HG03039 (cell line): ENCODE measurements at regions not wholly inside any gene's neighbourhood (a gene's known extent, or its start where the extent isn't known, plus 50 kb on each side); places are given as distances from the start of the nearest gene placed in this dataset.

Experiments
- ATAC-seq: cut with Tn5 transposase; IDR thresholded peaks from one replicate; pipeline ENCODE4 v1.9.1; 2021; ENCODE audit warnings: mild to moderate bottlenecking, moderate library complexity; ENCODE audit not compliant: unreplicated experiment

GRCh38 chr20:11539450-11539849 lies 378.2 kb upstream of the BTBD3 start:
- no peak for ATAC-seq

- no peak for ATAC-seq
Measured at GRCh38 chr20:11540558-11540957, 377.1 kb upstream of the BTBD3 start.

GRCh38 chr20:11542645-11543044 lies 375.0 kb upstream of the BTBD3 start:
- ATAC-seq: no peak

GRCh38 chr20:11544029-11544678 lies 373.5 kb upstream of the BTBD3 start:
- ATAC-seq: no peak

- ATAC-seq: no peak
Measured at GRCh38 chr20:11546939-11547338, 370.8 kb upstream of the BTBD3 start.

- no peak for ATAC-seq
Measured at GRCh38 chr20:11549172-11550103, 368.3 kb upstream of the BTBD3 start.

GRCh38 chr20:11550657-11551338 lies 366.9 kb upstream of the BTBD3 start:
- ATAC-seq: no peak

GRCh38 chr20:11551479-11551878 lies 366.2 kb upstream of the BTBD3 start:
- no peak for ATAC-seq

- ATAC-seq: no peak
Measured at GRCh38 chr20:11553603-11554002, 364.1 kb upstream of the BTBD3 start.

- ATAC-seq: no peak
Measured at GRCh38 chr20:11555510-11555909, 362.2 kb upstream of the BTBD3 start.

- ATAC-seq: no peak
Measured at GRCh38 chr20:11556410-11556809, 361.3 kb upstream of the BTBD3 start.

GRCh38 chr20:11564491-11564890 lies 353.2 kb upstream of the BTBD3 start:
- no peak for ATAC-seq

- no peak for ATAC-seq
Measured at GRCh38 chr20:11569163-11569562, 348.5 kb upstream of the BTBD3 start.

GRCh38 chr20:11573507-11573906 lies 344.2 kb upstream of the BTBD3 start:
- ATAC-seq: no peak

- no peak for ATAC-seq
Measured at GRCh38 chr20:11581271-11581670, 336.4 kb upstream of the BTBD3 start.

GRCh38 chr20:11582060-11582459 lies 335.6 kb upstream of the BTBD3 start:
- ATAC-seq: no peak

GRCh38 chr20:11585752-11586352 lies 331.8 kb upstream of the BTBD3 start:
- no peak for ATAC-seq

GRCh38 chr20:11588875-11589274 lies 328.8 kb upstream of the BTBD3 start:
- ATAC-seq: no peak

- ATAC-seq: no peak
Measured at GRCh38 chr20:11591965-11592364, 325.7 kb upstream of the BTBD3 start.

GRCh38 chr20:11604339-11604738 lies 313.4 kb upstream of the BTBD3 start:
- no peak for ATAC-seq

GRCh38 chr20:11607047-11607446 lies 310.6 kb upstream of the BTBD3 start:
- no peak for ATAC-seq
